ENCODE measurements at regions not wholly inside any gene's neighbourhood (a gene's known extent, or its start where the extent isn't known, plus 50 kb on each side); places are given as distances from the start of the nearest gene placed in this dataset.

GRCh38 chr6:23003671-23004467 lies 434.5 kb downstream of the HDGFL1 start:
- DNase-seq (ENCODE audit: low spot score) = no peak

- DNase-seq (ENCODE audit: low spot score) = no peak
These were observed 437.3 kb downstream of the HDGFL1 start for GRCh38 chr6:23006656-23007055.

- peak; percentile 30 for DNase-seq (ENCODE audit: low spot score)
These were observed 442.2 kb downstream of the HDGFL1 start for GRCh38 chr6:23011615-23012014.

- no peak for DNase-seq (ENCODE audit: low spot score)
These were observed 444.4 kb downstream of the HDGFL1 start for GRCh38 chr6:23013776-23014175.

- DNase-seq (ENCODE audit: low spot score) = no peak
These were observed 447.3 kb downstream of the HDGFL1 start for GRCh38 chr6:23016696-23017095.

GRCh38 chr6:23021487-23021886 lies 452.1 kb downstream of the HDGFL1 start:
- DNase-seq (ENCODE audit: low spot score) = no peak

- DNase-seq (ENCODE audit: low spot score) = peak; percentile 16
These were observed 457.9 kb downstream of the HDGFL1 start for GRCh38 chr6:23027281-23027680.

- no peak for DNase-seq (ENCODE audit: low spot score)
These were observed 462.6 kb downstream of the HDGFL1 start for GRCh38 chr6:23031986-23032385.

GRCh38 chr6:23034926-23035325 lies 465.6 kb downstream of the HDGFL1 start:
- DNase-seq (ENCODE audit: low spot score) = no peak

- no peak for DNase-seq (ENCODE audit: low spot score)
These were observed 467.1 kb downstream of the HDGFL1 start for GRCh38 chr6:23036406-23036983.

GRCh38 chr6:23040899-23041298 lies 471.5 kb downstream of the HDGFL1 start:
- DNase-seq (ENCODE audit: low spot score) = no peak

GRCh38 chr6:23045280-23045679 lies 475.9 kb downstream of the HDGFL1 start:
- no peak for DNase-seq (ENCODE audit: low spot score)

GRCh38 chr6:23055523-23055922 lies 486.2 kb downstream of the HDGFL1 start:
- no peak for DNase-seq (ENCODE audit: low spot score)

GRCh38 chr6:23073821-23074220 lies 504.5 kb downstream of the HDGFL1 start:
- DNase-seq (ENCODE audit: low spot score) = no peak

GRCh38 chr6:23077772-23078171 lies 508.4 kb downstream of the HDGFL1 start:
- DNase-seq (ENCODE audit: low spot score) = peak; percentile 87

GRCh38 chr6:23081701-23082100 lies 512.3 kb downstream of the HDGFL1 start:
- peak; percentile 65 for DNase-seq (ENCODE audit: low spot score)

- DNase-seq (ENCODE audit: low spot score) = peak; percentile 92
These were observed 516.7 kb downstream of the HDGFL1 start for GRCh38 chr6:23086100-23086499.

GRCh38 chr6:23087471-23087870 lies 518.1 kb downstream of the HDGFL1 start:
- DNase-seq (ENCODE audit: low spot score) = no peak

GRCh38 chr6:23088761-23089160 lies 519.4 kb downstream of the HDGFL1 start:
- no peak for DNase-seq (ENCODE audit: low spot score)

- no peak for DNase-seq (ENCODE audit: low spot score)
These were observed 520.6 kb downstream of the HDGFL1 start for GRCh38 chr6:23089981-23090380.

GRCh38 chr6:23091795-23092194 lies 522.4 kb downstream of the HDGFL1 start:
- DNase-seq (ENCODE audit: low spot score) = no peak

- no peak for DNase-seq (ENCODE audit: low spot score)
These were observed 527.5 kb downstream of the HDGFL1 start for GRCh38 chr6:23096876-23097275.

- DNase-seq (ENCODE audit: low spot score) = no peak
These were observed 528.2 kb downstream of the HDGFL1 start for GRCh38 chr6:23097566-23097965.
